Head of caudate nucleus (tissue), 42 donors: ENCODE measurements at regions not wholly inside any gene's neighbourhood (a gene's known extent, or its start where the extent isn't known, plus 50 kb on each side); places are given as distances from the start of the nearest gene placed in this dataset.

Experiments
- DNase-seq, 42 donors: peaks; one replicate each; pipeline versions ENCODE4 v3.0.0 to v3.0.0-alpha.2; 2020 to 2021; ENCODE audit warnings: mixed read lengths in 7 of 42
- intact Hi-C: fragments of 100-400 bp; cut with DNase I; formaldehyde crosslinking; loops from one replicate; pipeline ENCODE4 v1.15.0; 2022

DNA sequence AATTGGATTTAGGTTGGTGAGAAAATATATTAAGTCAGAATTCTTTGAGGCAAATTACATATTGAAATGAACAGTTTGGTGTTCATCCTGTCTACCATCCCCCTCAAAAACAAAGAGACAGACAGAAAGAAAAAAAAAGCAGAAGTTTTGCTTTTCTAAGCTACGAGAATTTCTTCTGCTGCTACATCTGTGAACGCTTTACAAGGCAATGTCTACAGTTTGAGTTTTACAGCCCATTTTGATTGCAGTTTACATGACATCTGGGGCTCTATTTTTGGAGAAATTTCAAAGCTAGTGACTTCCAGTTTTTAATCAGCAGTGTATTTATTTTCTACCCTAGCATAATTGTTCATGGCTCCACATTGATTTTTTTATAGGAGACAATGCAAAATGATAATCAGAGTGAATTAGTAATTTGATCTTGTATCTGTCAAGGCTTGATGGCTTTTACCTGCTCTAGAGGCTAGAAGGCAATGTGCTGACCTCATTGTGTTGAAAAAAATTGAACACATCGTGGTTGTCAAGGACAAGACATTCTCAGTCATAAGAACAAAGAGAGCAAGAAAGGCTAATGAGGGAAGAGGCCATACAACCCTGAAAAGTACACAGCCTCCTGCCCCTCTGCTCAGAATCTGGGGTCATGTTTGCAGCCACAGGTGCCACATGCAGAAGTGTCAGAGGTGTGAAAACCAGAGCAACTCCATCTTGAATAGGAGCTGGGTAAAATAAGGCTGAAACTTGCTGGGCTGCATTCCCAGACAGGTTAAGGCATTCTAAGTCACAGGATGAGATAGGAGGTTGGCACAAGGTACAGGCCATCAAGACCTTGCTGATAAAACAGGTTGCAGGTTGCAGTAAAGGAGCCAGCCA is 201.0 kb upstream of the CAMK1G start:
- DNase-seq, result no peak
- intact Hi-C loops, result no loop called here

DNA sequence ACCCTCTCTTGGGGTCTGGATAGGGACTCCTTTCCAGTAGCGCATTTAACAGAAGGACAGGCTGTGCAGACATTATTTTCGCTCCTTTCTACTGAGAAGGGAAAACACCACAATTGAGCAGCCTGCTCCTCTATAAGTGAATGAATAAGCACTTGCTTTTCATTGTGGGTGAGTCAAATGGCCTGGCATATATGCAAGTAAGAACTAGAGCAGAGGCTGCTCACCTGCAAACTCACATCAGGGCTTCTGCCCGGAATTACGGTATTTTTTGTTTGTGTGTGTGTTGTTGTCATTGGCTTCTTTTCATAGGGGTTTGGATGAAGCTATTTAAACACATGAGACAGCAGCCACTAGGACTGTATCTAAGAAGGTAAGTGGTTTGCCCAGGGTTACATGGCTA is 200.1 kb upstream of the CAMK1G start:
- intact Hi-C loops, result no loop called here
- no peak for DNase-seq

DNA sequence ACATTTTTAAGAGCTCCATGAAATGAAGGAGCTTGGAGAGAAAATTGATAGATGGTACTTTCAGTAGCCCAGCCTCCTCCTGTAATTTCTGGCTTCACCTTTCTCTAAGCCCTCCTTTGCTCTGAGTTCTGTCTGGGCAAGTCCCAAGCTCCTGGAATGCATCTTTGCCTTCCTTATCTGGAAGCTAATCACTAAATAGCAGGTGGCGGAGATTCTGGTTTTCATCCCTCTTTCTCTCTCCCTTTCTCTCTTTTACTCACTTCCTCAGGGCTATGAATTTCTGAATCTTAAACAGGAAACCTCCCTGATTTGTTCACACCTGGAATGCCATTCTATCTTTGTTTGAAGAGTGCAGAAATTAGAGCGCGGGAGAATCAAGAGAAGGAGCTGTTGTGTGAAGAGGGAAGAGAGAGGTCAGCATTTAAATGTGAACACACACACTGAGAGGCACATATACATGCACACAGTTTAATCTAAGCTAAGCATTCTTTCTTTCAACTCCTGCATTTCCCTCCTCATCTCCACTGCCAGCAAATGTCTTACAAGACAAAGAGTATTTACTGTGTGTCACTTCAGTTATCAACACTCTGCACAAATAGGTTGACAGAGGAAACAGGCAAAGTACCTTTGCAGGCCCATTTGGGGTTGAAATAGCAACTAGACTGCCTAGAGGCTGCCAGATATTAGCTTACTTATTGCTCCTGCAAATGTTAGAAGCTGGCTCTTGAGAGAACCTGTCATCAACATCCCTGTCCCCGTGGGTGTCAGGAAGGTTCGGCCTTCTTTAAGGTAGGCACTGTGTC is 199.4 kb upstream of the CAMK1G start:
- intact Hi-C loops, result no loop called here
- DNase-seq, result no peak

DNA sequence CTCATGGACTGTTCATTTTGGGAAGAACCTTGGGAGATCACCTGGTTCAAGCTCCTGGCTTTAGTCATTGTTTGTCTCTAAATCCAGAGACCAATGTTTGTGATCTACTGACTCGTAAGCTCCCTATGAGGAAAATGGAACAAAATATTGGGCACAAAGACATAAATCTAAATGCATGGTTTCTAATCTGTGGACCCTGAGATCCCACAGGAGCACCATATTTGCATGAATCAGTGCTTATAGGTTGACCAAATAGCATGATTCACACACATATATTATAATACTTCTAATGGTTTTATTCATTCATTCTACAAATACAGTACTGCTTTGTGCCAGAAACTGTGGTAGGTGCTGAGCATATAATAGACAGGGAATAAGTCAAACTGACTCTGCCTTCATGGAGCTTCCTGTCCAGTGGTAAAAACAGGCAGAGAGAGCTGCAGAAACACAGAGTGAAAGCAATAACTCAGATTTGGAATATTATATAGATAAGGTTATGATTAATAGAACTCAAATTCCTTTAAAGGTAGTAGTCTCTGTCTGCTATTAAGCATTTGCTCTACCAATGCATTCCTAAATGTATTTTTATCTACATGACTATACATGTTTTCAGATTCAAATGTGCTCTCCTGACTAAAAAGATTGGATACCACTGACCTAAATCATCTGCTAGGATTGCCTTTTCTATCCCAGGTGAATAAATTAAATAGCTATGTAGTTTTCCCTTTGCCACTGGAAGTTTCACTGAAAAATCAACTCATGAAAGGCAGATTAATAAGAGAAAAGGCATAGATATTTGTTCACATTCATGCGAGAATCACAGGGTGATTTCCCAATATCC is 198.6 kb upstream of the CAMK1G start:
- no peak for DNase-seq
- intact Hi-C loops, result no loop called here

DNA sequence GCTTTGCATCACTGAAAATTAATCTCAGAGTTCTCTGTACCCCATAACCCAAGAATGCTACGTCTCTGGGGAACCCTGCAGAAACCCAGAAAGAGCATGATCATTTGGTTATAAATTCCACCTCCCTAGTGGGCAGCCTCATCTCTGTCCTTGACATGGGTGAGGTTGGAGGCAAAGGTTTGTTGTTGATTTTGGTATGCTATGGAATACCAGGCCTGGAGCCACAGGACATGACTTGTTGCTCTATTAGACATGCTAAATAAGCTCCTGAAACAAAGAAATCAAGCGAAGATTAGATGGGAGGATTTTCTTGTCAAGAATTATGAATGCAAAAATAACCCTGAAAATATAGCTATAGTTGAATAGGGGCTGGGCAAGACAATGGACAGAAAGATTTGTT is 197.4 kb upstream of the CAMK1G start:
- intact Hi-C loops, result no loop called here
- DNase-seq, result no peak

- no peak for DNase-seq
- intact Hi-C loops, result no loop called here
Measured at GRCh38 chr1:209387271-209387968, 196.1 kb upstream of the CAMK1G start.

- DNase-seq, result no peak
- intact Hi-C loops, result no loop called here
Measured at GRCh38 chr1:209387969-209388329, 195.6 kb upstream of the CAMK1G start.

DNA sequence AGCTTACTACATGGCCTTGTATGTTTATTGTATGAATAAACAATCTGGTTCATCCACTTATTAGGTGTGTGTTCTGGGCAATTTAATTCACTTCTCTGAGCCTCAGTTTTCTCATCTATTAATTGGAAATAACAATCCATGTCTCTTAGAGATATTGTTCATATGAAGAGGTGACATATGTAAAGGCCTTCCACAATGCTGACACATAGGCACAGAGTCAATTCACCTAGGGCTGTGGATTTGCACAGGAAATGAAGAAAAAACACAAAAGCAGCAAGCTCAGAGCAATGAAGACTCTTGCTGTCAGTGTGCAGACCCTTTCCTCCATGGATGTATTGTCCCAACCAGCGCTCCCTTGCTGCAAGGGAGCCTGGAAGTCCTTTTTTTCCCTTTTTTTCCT is 195.2 kb upstream of the CAMK1G start:
- intact Hi-C loops, result no loop called here
- DNase-seq, result no peak

GRCh38 chr1:209389258-209389657 is 194.3 kb upstream of the CAMK1G start:
- DNase-seq, result no peak
- intact Hi-C loops, result no loop called here

DNA sequence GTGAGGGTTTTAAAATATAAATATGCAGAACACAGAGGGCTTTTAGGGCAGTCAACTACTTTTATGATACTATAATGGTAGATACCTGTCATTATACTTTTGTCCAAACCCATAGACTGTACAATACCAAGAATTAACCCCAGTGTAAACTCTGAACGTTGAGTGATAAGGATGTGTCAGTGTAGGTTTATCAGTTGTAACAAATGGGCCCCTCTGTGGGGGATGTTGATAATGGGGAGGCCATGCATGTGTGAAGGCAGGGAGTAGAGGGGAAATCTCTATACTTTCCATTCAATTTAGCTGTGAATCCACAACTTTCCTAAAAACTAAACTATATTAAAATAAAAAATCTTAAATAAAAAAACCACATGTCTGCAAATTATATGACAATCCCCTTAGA is 193.5 kb upstream of the CAMK1G start:
- intact Hi-C loops, result no loop called here
- DNase-seq, result no peak

GRCh38 chr1:209390764-209391163 is 192.8 kb upstream of the CAMK1G start:
- DNase-seq, result no peak
- intact Hi-C loops, result no loop called here

- DNase-seq, result no peak
Measured at GRCh38 chr1:209391792-209392191, 191.7 kb upstream of the CAMK1G start.

GRCh38 chr1:209395169-209395568 is 188.3 kb upstream of the CAMK1G start:
- no peak for DNase-seq
- intact Hi-C loops, result no loop called here

More at GRCh38 chr1:209391792-209392191, 191.7 kb upstream of the CAMK1G start:
- intact Hi-C loops, result no loop called here

DNA sequence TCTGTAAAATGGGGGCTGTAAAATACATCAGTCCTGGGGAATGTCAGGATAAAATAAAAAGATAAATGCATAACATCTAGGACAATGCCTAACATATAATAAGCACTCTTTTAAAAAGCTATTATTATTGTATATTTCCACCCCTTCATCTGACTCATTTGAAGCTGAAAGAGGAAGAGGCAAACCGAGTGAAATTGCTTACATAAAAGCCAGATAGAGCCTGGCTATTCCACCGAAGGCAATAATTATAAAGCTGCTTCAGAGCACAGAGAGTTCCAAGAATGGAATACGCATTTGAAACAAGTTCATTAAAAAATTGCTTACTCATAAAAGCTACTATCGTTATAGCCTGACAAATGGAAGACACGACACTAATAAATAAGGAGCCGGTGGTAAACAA is 186.1 kb upstream of the CAMK1G start:
- intact Hi-C loops, result no loop called here
- DNase-seq, result no peak

- no peak for DNase-seq
- intact Hi-C loops, result no loop called here
Measured at GRCh38 chr1:209397910-209398309, 185.6 kb upstream of the CAMK1G start.

- DNase-seq, result peak in 17 of 42 donors; percentile 4 to 52 (median 19)
- intact Hi-C loops, result no loop called here
Measured at GRCh38 chr1:209398313-209398991, 185.1 kb upstream of the CAMK1G start.

DNA sequence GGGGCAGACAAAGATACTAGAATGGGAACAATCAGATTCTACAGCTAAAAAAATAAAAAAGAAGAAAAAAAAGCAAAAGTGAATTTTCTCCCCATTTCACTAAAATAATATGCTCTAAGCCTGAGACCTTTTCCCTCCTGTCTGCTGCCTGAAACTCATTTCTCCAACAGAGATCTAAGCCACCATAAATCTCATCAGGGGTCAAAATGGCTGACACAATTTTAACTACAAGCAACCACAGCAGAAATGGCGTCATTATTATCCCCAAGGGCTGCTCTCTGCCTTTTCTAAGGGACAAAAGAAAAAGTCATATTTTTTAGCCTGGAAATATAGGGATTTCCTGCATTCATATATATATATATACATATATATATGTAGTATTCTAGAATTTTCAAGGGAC is 183.7 kb upstream of the CAMK1G start:
- intact Hi-C loops, result no loop called here
- DNase-seq, result no peak

DNA sequence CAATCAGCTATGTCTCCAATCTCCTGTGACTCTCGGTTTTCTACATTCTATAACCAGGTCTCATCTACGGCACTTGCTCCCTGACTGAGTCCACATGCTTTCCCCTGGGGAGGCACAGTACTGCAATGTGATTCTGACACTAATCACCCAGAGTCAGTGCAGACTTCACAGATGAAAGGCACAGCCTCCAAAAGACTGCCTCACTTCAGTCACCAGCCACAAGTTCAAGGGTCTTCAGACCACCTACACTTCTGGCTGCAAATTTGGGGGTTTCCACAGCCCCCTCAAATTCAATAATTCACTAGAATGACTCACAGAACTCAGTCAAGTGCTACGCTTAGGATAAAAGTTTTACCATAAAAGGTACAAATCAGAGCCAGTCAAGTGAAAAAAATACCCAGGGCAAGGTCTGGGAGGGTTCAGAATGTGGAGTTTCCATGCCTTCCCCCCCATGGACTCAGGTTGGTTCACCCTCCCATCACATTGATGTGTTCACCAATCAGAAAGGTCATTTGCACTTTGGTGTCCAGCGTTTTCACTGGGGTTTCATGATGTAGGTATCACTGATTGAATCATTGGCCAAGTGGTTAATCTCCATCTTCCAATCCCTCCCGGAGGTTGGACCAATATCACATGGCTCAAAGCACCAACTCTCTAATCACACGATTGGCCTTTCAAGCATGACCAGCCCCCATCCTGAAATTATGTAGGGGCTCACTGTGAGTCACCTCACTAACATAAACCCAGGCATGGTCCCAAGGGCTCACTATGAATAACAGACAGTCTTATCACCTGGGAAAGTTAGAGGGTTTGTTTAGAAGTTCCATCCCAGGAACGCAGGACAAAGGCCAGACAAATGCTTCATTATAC is 182.9 kb upstream of the CAMK1G start:
- intact Hi-C loops, result no loop called here
- no peak for DNase-seq
